HepG2 (cell line): ENCODE measurements at regions not wholly inside any gene's neighbourhood (a gene's known extent, or its start where the extent isn't known, plus 50 kb on each side); places are given as distances from the start of the nearest gene placed in this dataset.

Experiments used
- MED13 ChIP-seq: sonication (generic); formaldehyde crosslinking; IDR thresholded peaks from 2 replicates; pipeline ENCODE4 v1.5.0; 2020; ENCODE audit warnings: missing genetic modification reagents
- ZNF574 ChIP-seq: sonication (generic); formaldehyde crosslinking; IDR thresholded peaks from 2 replicates; pipeline ENCODE4 v1.4.0; 2020; ENCODE audit warnings: missing genetic modification reagents
- TF ChIP-seq, protein P1 (sequence below): sonication (generic); formaldehyde crosslinking; IDR thresholded peaks from 2 replicates; pipeline ENCODE4 v1.5.1; 2020; ENCODE audit warnings: mild to moderate bottlenecking, missing genetic modification reagents, moderate library complexity
- TF ChIP-seq, protein P2 (sequence below): sonication (generic); formaldehyde crosslinking; IDR thresholded peaks from 2 replicates; pipeline ENCODE4 v1.8.0; 2023; ENCODE audit warnings: mild to moderate bottlenecking, missing genetic modification reagents

DNA sequence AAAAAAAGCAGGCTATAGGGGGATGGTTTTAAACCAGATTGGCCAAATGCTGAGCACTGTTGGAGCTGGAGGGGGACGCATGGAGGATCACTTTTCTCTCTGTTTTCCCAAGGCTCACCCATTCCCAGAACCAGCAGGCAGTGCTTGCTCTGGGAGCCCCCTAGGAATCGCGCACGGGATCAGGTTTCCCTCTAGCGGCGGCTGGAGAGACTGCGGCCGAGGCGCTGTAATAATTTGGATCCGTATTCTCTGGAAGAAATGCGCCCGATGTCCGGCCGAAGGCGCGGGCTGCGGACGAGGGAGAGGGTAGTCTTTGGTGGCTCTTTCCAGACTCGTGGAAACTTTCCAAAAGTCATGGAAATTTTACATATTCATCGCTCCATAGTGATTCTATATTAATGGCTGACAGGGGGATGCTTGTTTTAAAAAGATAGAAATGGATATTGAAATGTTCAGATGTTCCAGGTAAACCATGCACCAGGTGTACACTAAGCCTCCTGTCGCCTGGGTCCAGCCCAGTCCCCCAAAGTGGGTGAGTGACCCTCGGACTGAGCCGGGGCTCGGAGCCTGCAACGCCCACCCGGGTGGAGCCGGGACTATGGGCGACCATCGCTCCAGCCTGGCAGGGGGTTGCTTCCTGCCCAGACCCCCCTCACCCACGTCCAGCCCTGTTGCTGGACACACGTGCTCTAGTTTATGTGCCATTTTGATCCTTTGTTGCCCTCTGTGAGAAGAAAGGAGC is 78.7 kb upstream of the PHACTR3 start (continued):
- TF ChIP-seq ZNF574 (CRISPR knock-in tag) (no peak), MED13 (CRISPR knock-in tag) (no peak)
- TF ChIP-seq, protein P1, sequence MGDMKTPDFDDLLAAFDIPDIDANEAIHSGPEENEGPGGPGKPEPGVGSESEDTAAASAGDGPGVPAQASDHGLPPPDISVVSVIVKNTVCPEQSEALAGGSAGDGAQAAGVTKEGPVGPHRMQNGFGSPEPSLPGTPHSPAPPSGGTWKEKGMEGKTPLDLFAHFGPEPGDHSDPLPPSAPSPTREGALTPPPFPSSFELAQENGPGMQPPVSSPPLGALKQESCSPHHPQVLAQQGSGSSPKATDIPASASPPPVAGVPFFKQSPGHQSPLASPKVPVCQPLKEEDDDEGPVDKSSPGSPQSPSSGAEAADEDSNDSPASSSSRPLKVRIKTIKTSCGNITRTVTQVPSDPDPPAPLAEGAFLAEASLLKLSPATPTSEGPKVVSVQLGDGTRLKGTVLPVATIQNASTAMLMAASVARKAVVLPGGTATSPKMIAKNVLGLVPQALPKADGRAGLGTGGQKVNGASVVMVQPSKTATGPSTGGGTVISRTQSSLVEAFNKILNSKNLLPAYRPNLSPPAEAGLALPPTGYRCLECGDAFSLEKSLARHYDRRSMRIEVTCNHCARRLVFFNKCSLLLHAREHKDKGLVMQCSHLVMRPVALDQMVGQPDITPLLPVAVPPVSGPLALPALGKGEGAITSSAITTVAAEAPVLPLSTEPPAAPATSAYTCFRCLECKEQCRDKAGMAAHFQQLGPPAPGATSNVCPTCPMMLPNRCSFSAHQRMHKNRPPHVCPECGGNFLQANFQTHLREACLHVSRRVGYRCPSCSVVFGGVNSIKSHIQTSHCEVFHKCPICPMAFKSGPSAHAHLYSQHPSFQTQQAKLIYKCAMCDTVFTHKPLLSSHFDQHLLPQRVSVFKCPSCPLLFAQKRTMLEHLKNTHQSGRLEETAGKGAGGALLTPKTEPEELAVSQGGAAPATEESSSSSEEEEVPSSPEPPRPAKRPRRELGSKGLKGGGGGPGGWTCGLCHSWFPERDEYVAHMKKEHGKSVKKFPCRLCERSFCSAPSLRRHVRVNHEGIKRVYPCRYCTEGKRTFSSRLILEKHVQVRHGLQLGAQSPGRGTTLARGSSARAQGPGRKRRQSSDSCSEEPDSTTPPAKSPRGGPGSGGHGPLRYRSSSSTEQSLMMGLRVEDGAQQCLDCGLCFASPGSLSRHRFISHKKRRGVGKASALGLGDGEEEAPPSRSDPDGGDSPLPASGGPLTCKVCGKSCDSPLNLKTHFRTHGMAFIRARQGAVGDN (CRISPR knock-in tag) = no peak
- TF ChIP-seq, protein P2, sequence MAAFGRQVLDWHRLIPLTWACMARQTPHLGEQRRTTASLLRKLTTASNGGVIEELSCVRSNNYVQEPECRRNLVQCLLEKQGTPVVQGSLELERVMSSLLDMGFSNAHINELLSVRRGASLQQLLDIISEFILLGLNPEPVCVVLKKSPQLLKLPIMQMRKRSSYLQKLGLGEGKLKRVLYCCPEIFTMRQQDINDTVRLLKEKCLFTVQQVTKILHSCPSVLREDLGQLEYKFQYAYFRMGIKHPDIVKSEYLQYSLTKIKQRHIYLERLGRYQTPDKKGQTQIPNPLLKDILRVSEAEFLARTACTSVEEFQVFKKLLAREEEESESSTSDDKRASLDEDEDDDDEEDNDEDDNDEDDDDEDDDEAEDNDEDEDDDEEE = no peak
